Breast epithelium (tissue), 3 donors: ENCODE measurements at regions not wholly inside any gene's neighbourhood (a gene's known extent, or its start where the extent isn't known, plus 50 kb on each side); places are given as distances from the start of the nearest gene placed in this dataset.
"Not testable (repeated sequence)": the region's sequence is repeated elsewhere in the genome, so short reads cannot be mapped to it uniquely, and the experiment has no call there.

Experiments
- POLR2A ChIP-seq: fragments of 450-650 bp; IDR thresholded peaks from one replicate; pipeline ENCODE4 v1.6.1; 2016; ENCODE audit warnings: antibody characterized with exemption, mild to moderate bottlenecking, moderate library complexity
- TF ChIP-seq, protein P1 (sequence below), 3 donors: fragments of 450-650 bp; IDR thresholded peaks; one replicate each; pipeline ENCODE4 v1.5.1; 2016 to 2017; ENCODE audit warnings: antibody characterized with exemption in 3 of 3, mild to moderate bottlenecking in 3 of 3, moderate library complexity in 3 of 3

DNA sequence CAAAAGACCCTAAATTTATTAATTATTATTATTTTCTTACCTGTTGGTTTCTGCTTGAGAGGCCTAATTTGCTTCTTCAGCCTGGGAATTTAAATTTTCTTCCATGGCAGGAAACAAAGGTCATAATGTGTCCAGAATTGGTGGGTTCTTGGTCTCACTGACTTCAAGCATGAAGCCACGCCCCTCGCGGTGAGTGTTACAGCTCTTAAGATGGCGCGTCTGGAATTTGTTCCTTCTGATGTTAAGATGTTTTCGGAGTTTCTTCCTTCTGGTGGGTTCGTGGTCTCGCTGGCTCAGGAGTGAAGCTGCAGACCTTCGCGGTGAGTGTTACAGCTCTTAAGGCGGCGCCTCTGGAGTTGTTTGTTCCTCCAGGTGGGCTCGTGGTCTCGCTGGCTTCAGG is 998.7 kb upstream of the SPRY2 start:
- TF ChIP-seq, protein P1, sequence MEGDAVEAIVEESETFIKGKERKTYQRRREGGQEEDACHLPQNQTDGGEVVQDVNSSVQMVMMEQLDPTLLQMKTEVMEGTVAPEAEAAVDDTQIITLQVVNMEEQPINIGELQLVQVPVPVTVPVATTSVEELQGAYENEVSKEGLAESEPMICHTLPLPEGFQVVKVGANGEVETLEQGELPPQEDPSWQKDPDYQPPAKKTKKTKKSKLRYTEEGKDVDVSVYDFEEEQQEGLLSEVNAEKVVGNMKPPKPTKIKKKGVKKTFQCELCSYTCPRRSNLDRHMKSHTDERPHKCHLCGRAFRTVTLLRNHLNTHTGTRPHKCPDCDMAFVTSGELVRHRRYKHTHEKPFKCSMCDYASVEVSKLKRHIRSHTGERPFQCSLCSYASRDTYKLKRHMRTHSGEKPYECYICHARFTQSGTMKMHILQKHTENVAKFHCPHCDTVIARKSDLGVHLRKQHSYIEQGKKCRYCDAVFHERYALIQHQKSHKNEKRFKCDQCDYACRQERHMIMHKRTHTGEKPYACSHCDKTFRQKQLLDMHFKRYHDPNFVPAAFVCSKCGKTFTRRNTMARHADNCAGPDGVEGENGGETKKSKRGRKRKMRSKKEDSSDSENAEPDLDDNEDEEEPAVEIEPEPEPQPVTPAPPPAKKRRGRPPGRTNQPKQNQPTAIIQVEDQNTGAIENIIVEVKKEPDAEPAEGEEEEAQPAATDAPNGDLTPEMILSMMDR (IDR thresholded peaks at IDR 0.05): not testable (repeated sequence)
- not testable (repeated sequence) for TF ChIP-seq POLR2A
